GM12878 (cell line): ENCODE measurements at regions not wholly inside any gene's neighbourhood (a gene's known extent, or its start where the extent isn't known, plus 50 kb on each side); places are given as distances from the start of the nearest gene placed in this dataset.

ENCODE experiments used
- ATF3 ChIP-seq: IDR thresholded peaks from 2 replicates; pipeline ENCODE4 v1.6.1; 2011; ENCODE audit warnings: low read depth, mild to moderate bottlenecking, low read length, moderate library complexity, borderline replicate concordance; ENCODE audit errors: extremely low read depth
- CREM ChIP-seq: IDR thresholded peaks from 2 replicates; pipeline ENCODE4 v1.6.1; 2014; ENCODE audit warnings: antibody characterized with exemption, low read depth
- E4F1 ChIP-seq: fragments of 450-650 bp; IDR thresholded peaks from 2 replicates; pipeline ENCODE4 v1.6.1; 2018; ENCODE audit warnings: borderline replicate concordance, mild to moderate bottlenecking; ENCODE audit not compliant: partially characterized antibody
- ELK1 ChIP-seq: IDR thresholded peaks from 2 replicates; pipeline ENCODE4 v1.6.1; 2012; ENCODE audit warnings: low read depth, low read length, improper control_type of control experiment
- ETV6 ChIP-seq, 2 experiments: fragments of 450-650 bp in 1 of 2; IDR thresholded peaks in 1 of 2; conservative IDR thresholded peaks in 1 of 2; 2 replicates each; pipeline ENCODE4 v1.6.1; 2014; ENCODE audit warnings: antibody characterized with exemption in 1 of 2, borderline replicate concordance in 1 of 2, low read depth in 1 of 2, mild to moderate bottlenecking in 1 of 2, moderate library complexity in 1 of 2
- HDAC6 ChIP-seq: fragments of 200-600 bp; sonication (generic); IDR thresholded peaks from one replicate; pipeline ENCODE4 v1.8.0; 2017; ENCODE audit warnings: antibody characterized with exemption; ENCODE audit not compliant: unreplicated experiment
- KLF5 ChIP-seq: fragments of 450-650 bp; IDR thresholded peaks from 2 replicates; pipeline ENCODE4 v1.6.1; 2014; ENCODE audit warnings: mild to moderate bottlenecking; ENCODE audit not compliant: partially characterized antibody
- MTA2 ChIP-seq: fragments of 450-650 bp; IDR thresholded peaks from 2 replicates; pipeline ENCODE4 v1.6.1; 2016; ENCODE audit warnings: low read depth, mild to moderate bottlenecking, moderate library complexity
- MXI1 ChIP-seq: fragments of 150-350 bp; IDR thresholded peaks from 2 replicates; pipeline ENCODE4 v1.6.1; 2011; ENCODE audit warnings: low read depth, mild to moderate bottlenecking, inconsistent platforms, low read length, improper control_type of control experiment
- NBN ChIP-seq: fragments of 450-650 bp; IDR thresholded peaks from 2 replicates; pipeline ENCODE4 v1.6.1; 2016
- NRF1 ChIP-seq: conservative IDR thresholded peaks from 2 replicates; pipeline ENCODE4 v1.6.1; 2011; ENCODE audit warnings: mild to moderate bottlenecking, low read depth, low read length, improper control_type of control experiment
- RAD21 ChIP-seq: IDR thresholded peaks from 2 replicates; pipeline ENCODE4 v1.6.1; 2011; ENCODE audit warnings: mild to moderate bottlenecking, low read depth, low read length, moderate library complexity; ENCODE audit not compliant: insufficient read depth
- RFX5 ChIP-seq: IDR thresholded peaks from 2 replicates; pipeline ENCODE4 v1.6.1; 2011; ENCODE audit warnings: low read depth, low read length, improper control_type of control experiment
- SIX5 ChIP-seq: IDR thresholded peaks from 2 replicates; pipeline ENCODE4 v1.6.1; 2011; ENCODE audit warnings: mild to moderate bottlenecking, low read depth, low read length, moderate library complexity; ENCODE audit not compliant: severe bottlenecking
- SMAD5 ChIP-seq: IDR thresholded peaks from 2 replicates; pipeline ENCODE4 v1.6.1; 2016; ENCODE audit warnings: antibody characterized with exemption, low read depth
- SMARCA5 ChIP-seq: fragments of 450-650 bp; IDR thresholded peaks from 2 replicates; pipeline ENCODE4 v1.6.1; 2017; ENCODE audit warnings: mild to moderate bottlenecking
- SMC3 ChIP-seq: IDR thresholded peaks from 2 replicates; pipeline ENCODE4 v1.6.1; 2011; ENCODE audit warnings: low read length, improper control_type of control experiment, borderline replicate concordance
- SPI1 ChIP-seq: IDR thresholded peaks from 2 replicates; pipeline ENCODE4 v1.6.1; 2011; ENCODE audit warnings: low read depth, mild to moderate bottlenecking, low read length, moderate library complexity, borderline replicate concordance; ENCODE audit not compliant: insufficient read depth
- YBX1 ChIP-seq: fragments of 450-650 bp; IDR thresholded peaks from 2 replicates; pipeline ENCODE4 v1.6.1; 2016; ENCODE audit warnings: antibody characterized with exemption
- ZNF207 ChIP-seq: fragments of 450-650 bp; IDR thresholded peaks from 2 replicates; pipeline ENCODE4 v1.6.1; 2014; ENCODE audit warnings: antibody characterized with exemption, mild to moderate bottlenecking, borderline replicate concordance
- ZNF24 ChIP-seq: fragments of 450-650 bp; IDR thresholded peaks from 2 replicates; pipeline ENCODE4 v1.6.1; 2017; ENCODE audit warnings: antibody characterized with exemption, mild to moderate bottlenecking
- ZNF687 ChIP-seq: fragments of 450-650 bp; IDR thresholded peaks from 2 replicates; pipeline ENCODE4 v1.6.1; 2017; ENCODE audit warnings: mild to moderate bottlenecking, moderate library complexity
- ZSCAN29 ChIP-seq: fragments of 450-650 bp; IDR thresholded peaks from 2 replicates; pipeline ENCODE4 v1.6.1; 2017; ENCODE audit warnings: mild to moderate bottlenecking, moderate library complexity

- TF ChIP-seq SMC3 (peak; percentile 40; the same call in 1 of the 2 replicates), E4F1 (peak; percentile 41), MXI1 (peak; percentile 47; the same call in 1 of the 2 replicates), RAD21 (peak; percentile 34), YBX1 (peak; percentile 75; the same call in 1 of the 2 replicates), ATF3 (peak; percentile 35; the same call in 1 of the 2 replicates), SIX5 (no peak), MTA2 (peak; percentile 85), ZNF687 (peak; percentile 85), NRF1 (no peak), RFX5 (no peak), ZNF24 (peak; percentile 50; the same call in 1 of the 2 replicates), ELK1 (peak; percentile 53), ZNF207 (peak; percentile 73; the same call in 1 of the 2 replicates), ZSCAN29 (no peak), SMARCA5 (peak; percentile 95), SMAD5 (peak; percentile 83; the same call in 1 of the 2 replicates), CREM (peak; percentile 95), HDAC6 (peak; percentile 33), ETV6 (conservative IDR thresholded peaks at IDR 0.05 in 1 of 2, IDR thresholded peaks at IDR 0.05 in 1 of 2; ENCODE audit: borderline replicate concordance in 1 of 2, low read depth in 1 of 2) (peak in 1 of 2 experiments; percentile 93; a peak in 2 of 4 replicates), SPI1 (peak; percentile 24), KLF5 (peak; percentile 83), NBN (peak; percentile 96)
Measured at GRCh38 chr1:25022361-25023189, 92.5 kb upstream of the RUNX3 start (continued).
